ENCODE measurements at regions not wholly inside any gene's neighbourhood (a gene's known extent, or its start where the extent isn't known, plus 50 kb on each side); places are given as distances from the start of the nearest gene placed in this dataset.

DNA sequence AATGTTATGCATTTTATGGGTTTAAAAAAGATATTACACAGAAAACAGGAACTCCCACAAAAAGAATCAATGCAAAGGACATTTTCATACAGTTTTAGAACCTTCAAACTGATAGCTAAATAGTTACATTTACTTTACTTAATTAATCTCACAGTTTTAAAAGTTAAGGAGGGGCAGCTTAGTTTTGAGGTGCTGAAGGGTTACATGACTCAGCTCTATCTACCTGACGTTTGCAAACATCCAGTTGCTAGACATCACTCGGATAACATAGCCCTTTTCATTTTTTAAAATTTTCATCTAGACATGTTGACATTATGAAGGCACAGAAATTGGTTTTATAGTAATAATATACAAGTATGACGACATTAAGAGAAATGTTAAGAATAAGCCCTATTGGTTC, 53.7 kb upstream of the HSD17B12 start:
- DNase-seq (ENCODE audit: low read depth) = no peak

Measured in fibroblast of gingiva (primary cell).